Loucy (cell line): ENCODE measurements at regions not wholly inside any gene's neighbourhood (a gene's known extent, or its start where the extent isn't known, plus 50 kb on each side); places are given as distances from the start of the nearest gene placed in this dataset.

ENCODE experiments used
- H2AFZ ChIP-seq: fragments of 200-600 bp; sonication (generic); 2 replicates; pipeline ENCODE4 v1.6.0; 2016; ENCODE audit warnings: antibody characterized with exemption, mild to moderate bottlenecking, low read length, moderate library complexity
- H3F3A ChIP-seq: fragments of 200-600 bp; 2 replicates; pipeline ENCODE4 v1.6.0; 2016; ENCODE audit warnings: antibody characterized with exemption, low read depth, mild to moderate bottlenecking
- H3K27me3 ChIP-seq: fragments of 200-600 bp; sonication (generic); 2 replicates; pipeline ENCODE4 v1.6.1; 2014; ENCODE audit warnings: low read length, mild to moderate bottlenecking; ENCODE audit not compliant: insufficient read depth, poor library complexity, severe bottlenecking
- H3K36me3 ChIP-seq: fragments of 200-600 bp; sonication (generic); 2 replicates; pipeline ENCODE4 v1.6.1; 2016; ENCODE audit warnings: low read length; ENCODE audit not compliant: insufficient read depth
- H3K4me1 ChIP-seq: fragments of 200-600 bp; sonication (generic); 2 replicates; pipeline ENCODE4 v1.5.1; 2014; ENCODE audit warnings: low read length, mild to moderate bottlenecking; ENCODE audit not compliant: insufficient read depth, poor library complexity, severe bottlenecking
- H3K4me2 ChIP-seq: fragments of 200-600 bp; sonication (generic); 2 replicates; pipeline ENCODE4 v1.6.0; 2014; ENCODE audit warnings: antibody characterized with exemption, low read length, low read depth, mild to moderate bottlenecking; ENCODE audit not compliant: poor library complexity, severe bottlenecking
- H3K4me3 ChIP-seq: fragments of 200-600 bp; sonication (generic); 2 replicates; pipeline ENCODE4 v1.5.1; 2014; ENCODE audit warnings: low read length, mild to moderate bottlenecking, mixed read lengths; ENCODE audit not compliant: poor library complexity, severe bottlenecking
- H3K79me2 ChIP-seq: fragments of 200-600 bp; sonication (generic); 2 replicates; pipeline ENCODE4 v1.6.1; 2014; ENCODE audit warnings: low read length; ENCODE audit not compliant: insufficient read depth
- H3K9ac ChIP-seq: fragments of 200-600 bp; sonication (generic); 2 replicates; pipeline ENCODE4 v1.6.0; 2014; ENCODE audit warnings: mild to moderate bottlenecking, low read depth, low read length, moderate library complexity; ENCODE audit not compliant: poor library complexity, severe bottlenecking
- H3K9me2 ChIP-seq: fragments of 200-600 bp; sonication (generic); replicated peaks from 2 replicates; pipeline ENCODE4 v1.6.1; 2016; ENCODE audit warnings: low read depth, low read length, mixed read lengths
- H3K9me3 ChIP-seq: fragments of 200-600 bp; sonication (generic); 2 replicates; pipeline ENCODE4 v1.6.1; 2014; ENCODE audit warnings: mild to moderate bottlenecking, antibody characterized with exemption, low read length, low read depth; ENCODE audit not compliant: insufficient read depth
- H4K20me1 ChIP-seq: fragments of 200-600 bp; sonication (generic); 2 replicates; pipeline ENCODE4 v1.6.0; 2014; ENCODE audit warnings: antibody characterized with exemption, low read length, mild to moderate bottlenecking; ENCODE audit not compliant: insufficient read depth, poor library complexity, severe bottlenecking
- CTCF ChIP-seq: fragments of 200-600 bp; sonication (generic); conservative IDR thresholded peaks from 2 replicates; pipeline ENCODE4 v1.5.1; 2014; ENCODE audit warnings: mild to moderate bottlenecking, antibody characterized with exemption, low read length
- EZH2phosphoT487 ChIP-seq: fragments of 200-600 bp; IDR thresholded peaks from 2 replicates; pipeline ENCODE4 v1.6.1; 2018; ENCODE audit warnings: antibody characterized with exemption, mild to moderate bottlenecking, moderate library complexity, borderline replicate concordance

- TF ChIP-seq CTCF (no peak), EZH2phosphoT487 (no peak)
- peak overlapping the region; percentile 25; the same call in 1 of the 2 replicates for H2AFZ ChIP-seq
- peaks cover 41% of the 10 kb centered on the region for H3K4me1 ChIP-seq
- H3K9me2 ChIP-seq: no peaks in the 10 kb centered on the region
- H3F3A ChIP-seq: 0 out of 2 replicates have a peak, but pooled peaks cover 7% of the 10 kb centered on the region
- H3K9ac ChIP-seq: no peak overlapping the region
- H3K4me2 ChIP-seq: no peak overlapping the region
- no peaks in the 10 kb centered on the region for H3K79me2 ChIP-seq
- H3K27me3 ChIP-seq: no peaks in the 10 kb centered on the region
- no peaks in the 10 kb centered on the region for H3K36me3 ChIP-seq
- H4K20me1 ChIP-seq: no peaks in the 10 kb centered on the region
- no peaks in the 10 kb centered on the region; the same call in 1 of the 2 replicates for H3K9me3 ChIP-seq
- H3K4me3 ChIP-seq: no peak overlapping the region
These were observed 152.2 kb upstream of the CHD6 start for GRCh38 chr20:41770427-41770826.

GRCh38 chr20:41769592-41770018 is 151.4 kb upstream of the CHD6 start:
- Histone ChIP-seq H4K20me1 (no peaks in the 10 kb centered on the region), H3K27me3 (no peaks in the 10 kb centered on the region), H3K36me3 (no peaks in the 10 kb centered on the region), H3F3A (0 out of 2 replicates have a peak, but pooled peaks cover 7% of the 10 kb centered on the region), H3K9ac (no peak overlapping the region), H2AFZ (no peak overlapping the region), H3K4me2 (no peak overlapping the region), H3K9me3 (no peaks in the 10 kb centered on the region; the same call in 1 of the 2 replicates), H3K9me2 (no peaks in the 10 kb centered on the region), H3K79me2 (no peaks in the 10 kb centered on the region), H3K4me3 (no peak overlapping the region), H3K4me1 (peaks cover 39% of the 10 kb centered on the region)
- TF ChIP-seq CTCF: no peak
- no peak for TF ChIP-seq EZH2phosphoT487

GRCh38 chr20:41750137-41750536 is 132.0 kb upstream of the CHD6 start:
- H3K4me2 ChIP-seq: no peak overlapping the region
- no peaks in the 10 kb centered on the region for H3K79me2 ChIP-seq
- no peaks in the 10 kb centered on the region for H3K9me3 ChIP-seq
- no peak overlapping the region for H2AFZ ChIP-seq
- H4K20me1 ChIP-seq: no peaks in the 10 kb centered on the region
- H3K36me3 ChIP-seq: no peaks in the 10 kb centered on the region
- H3K4me3 ChIP-seq: no peak overlapping the region
- H3K4me1 ChIP-seq: no peaks in the 10 kb centered on the region
- no peak overlapping the region for H3K9ac ChIP-seq
- no peaks in the 10 kb centered on the region for H3F3A ChIP-seq
- H3K27me3 ChIP-seq: no peaks in the 10 kb centered on the region
- TF ChIP-seq CTCF (no peak), EZH2phosphoT487 (no peak)
- no peaks in the 10 kb centered on the region for H3K9me2 ChIP-seq
